NCI-H510A treated with DMSO at 0.1 percent for 48 hours (cell line): ENCODE measurements at regions not wholly inside any gene's neighbourhood (a gene's known extent, or its start where the extent isn't known, plus 50 kb on each side); places are given as distances from the start of the nearest gene placed in this dataset.
A peak's percentile ranks its signal among the peaks of the same experiment; 100 is the strongest.
"Not testable (repeated sequence)": the region's sequence is repeated elsewhere in the genome, so short reads cannot be mapped to it uniquely, and the experiment has no call there.

Source experiments
- DNase-seq: peaks from one replicate; lab custom pipeline; 2025; lab: John Stamatoyannopoulos, UW

GRCh38 chr12:114123108-114123507, 157.0 kb upstream of the RBM19 start:
- no peak for DNase-seq

- DNase-seq, result no peak
Observed at GRCh38 chr12:114122016-114122415, 155.9 kb upstream of the RBM19 start.

DNA sequence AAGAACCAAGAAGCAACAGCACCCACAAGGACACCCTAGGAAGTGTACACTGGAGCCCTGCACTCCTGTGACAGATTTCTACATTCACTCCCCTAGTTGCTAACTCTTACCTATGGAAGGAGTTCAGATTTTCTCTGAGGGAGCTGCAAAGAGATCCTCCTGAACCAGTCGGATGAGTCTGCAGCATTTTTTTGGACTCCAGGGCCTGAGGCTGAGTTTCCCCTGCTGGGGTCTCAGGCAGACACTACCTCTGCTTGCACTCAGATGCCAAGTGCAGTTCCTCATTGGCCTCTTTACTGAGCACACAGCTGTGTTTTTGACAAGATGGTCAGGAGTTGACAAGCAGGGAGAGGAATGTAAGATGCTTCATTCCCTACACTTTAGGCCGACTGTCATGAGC, 153.2 kb upstream of the RBM19 start:
- no peak for DNase-seq

DNA sequence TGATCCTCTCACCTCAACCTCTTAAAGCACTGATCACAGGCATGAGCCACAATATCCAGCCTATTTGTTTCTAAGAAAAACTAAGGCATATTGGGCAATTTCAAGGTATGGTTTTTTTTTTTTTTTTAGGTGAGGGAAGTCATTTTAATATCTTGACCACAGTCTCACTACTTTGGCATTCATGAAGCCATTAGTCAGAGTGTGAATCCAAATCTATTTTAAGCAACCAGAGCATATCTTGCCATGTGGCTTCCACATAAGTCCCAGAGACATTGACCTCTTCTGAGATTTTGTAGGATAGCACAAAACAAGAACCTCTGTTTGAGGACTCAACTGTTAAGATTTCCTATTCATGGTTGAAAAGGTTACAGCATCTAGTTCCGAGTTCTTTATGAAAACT, 130.3 kb upstream of the RBM19 start:
- DNase-seq, result no peak

- no peak for DNase-seq
Observed at GRCh38 chr12:114093520-114093919, 127.4 kb upstream of the RBM19 start.

GRCh38 chr12:114092981-114093380, 126.9 kb upstream of the RBM19 start:
- DNase-seq, result no peak

- no peak for DNase-seq
Observed at GRCh38 chr12:114090211-114090610, 124.1 kb upstream of the RBM19 start.

DNA sequence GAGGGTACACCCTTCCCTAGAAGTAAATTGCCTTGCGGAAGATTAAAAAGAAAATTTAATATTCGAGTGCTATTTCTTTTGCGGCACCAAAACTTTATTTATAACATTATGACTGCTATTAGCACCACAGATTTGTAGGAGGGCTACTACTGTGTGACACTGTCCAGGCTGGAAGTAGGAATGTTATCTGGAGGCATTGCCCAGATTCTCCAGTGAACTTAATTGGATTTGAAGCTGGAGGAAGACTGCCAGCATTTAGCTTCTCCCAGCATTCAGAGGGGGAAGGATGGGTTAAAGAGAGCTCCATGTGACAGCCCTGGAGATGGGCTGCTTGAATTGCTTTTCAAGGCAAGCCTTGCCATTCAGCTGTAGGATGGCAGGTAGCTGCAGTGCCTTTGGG, 107.0 kb upstream of the RBM19 start:
- no peak for DNase-seq

- no peak for DNase-seq
Observed at GRCh38 chr12:114069507-114069906, 103.4 kb upstream of the RBM19 start.

DNA sequence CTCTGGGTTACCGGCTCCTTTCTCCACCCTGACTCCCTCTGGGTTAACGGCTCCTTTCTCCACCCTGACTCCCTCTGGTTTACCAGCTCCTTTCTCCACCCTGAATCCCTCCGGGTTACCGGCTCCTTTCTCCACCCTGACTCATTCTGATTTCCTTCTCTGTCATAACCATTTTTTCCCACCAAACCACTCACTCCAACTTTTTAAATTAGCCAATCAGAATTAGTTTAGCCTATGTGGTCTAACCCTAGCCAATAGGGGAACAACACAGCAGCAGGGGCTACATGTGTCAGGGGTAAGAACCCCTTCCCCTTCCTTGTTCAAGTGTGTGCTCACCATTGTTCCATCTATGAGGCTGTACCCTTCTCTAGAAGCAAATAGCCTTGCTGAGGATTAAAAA, 98.4 kb upstream of the RBM19 start:
- no peak for DNase-seq

- DNase-seq, result not testable (repeated sequence)
Observed at GRCh38 chr12:114064034-114064433, 97.9 kb upstream of the RBM19 start.

DNA sequence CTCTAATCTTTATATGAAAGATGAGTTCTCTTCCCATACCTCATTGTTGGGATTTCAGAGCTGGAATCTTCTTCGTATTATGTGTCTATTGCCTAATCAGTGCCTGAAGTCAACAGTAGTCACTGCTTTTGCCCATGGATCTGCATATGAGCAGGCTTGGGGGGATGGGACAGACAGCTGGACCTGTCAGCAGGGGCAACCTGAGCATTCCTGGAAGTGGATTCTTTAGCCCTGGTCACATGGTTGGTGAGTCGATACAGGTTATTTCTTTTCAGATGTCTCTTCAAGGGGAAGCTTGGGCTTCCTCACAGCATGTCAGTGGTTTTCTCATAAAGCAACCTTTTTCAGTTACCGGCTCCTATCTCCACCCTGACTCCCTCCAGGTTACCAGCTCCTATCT, 97.3 kb upstream of the RBM19 start:
- no peak for DNase-seq

GRCh38 chr12:114056351-114056750, 90.2 kb upstream of the RBM19 start:
- DNase-seq, result not testable (repeated sequence)

- no peak for DNase-seq
Observed at GRCh38 chr12:114054982-114055381, 88.9 kb upstream of the RBM19 start.

- DNase-seq, result no peak
Observed at GRCh38 chr12:114046236-114046998, 80.3 kb upstream of the RBM19 start.

- no peak for DNase-seq
Observed at GRCh38 chr12:114045349-114045748, 79.2 kb upstream of the RBM19 start.

DNA sequence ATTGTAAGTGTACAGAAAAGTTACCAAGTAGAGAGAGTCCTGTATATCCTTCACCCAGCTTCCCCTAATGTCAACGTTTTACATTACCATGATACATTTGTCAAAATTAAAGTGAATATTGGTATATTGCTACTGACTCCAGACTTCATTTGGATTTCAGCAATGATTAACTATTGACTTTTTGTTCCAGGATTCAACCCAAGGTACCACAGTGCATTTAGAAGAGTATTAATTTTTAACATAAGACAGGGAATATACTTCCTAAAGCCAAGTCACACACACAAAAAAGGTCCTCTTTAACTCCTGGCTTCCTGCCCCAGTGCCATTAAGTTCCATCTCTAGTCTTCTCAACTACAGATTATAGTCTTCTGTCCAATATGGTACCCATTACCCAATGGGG, 75.5 kb upstream of the RBM19 start:
- DNase-seq, result no peak

- DNase-seq, result no peak
Observed at GRCh38 chr12:114041136-114041535, 75.0 kb upstream of the RBM19 start.

- DNase-seq, result no peak
Observed at GRCh38 chr12:114038962-114039361, 72.8 kb upstream of the RBM19 start.

- DNase-seq, result no peak
Observed at GRCh38 chr12:114032801-114033200, 66.7 kb upstream of the RBM19 start.

DNA sequence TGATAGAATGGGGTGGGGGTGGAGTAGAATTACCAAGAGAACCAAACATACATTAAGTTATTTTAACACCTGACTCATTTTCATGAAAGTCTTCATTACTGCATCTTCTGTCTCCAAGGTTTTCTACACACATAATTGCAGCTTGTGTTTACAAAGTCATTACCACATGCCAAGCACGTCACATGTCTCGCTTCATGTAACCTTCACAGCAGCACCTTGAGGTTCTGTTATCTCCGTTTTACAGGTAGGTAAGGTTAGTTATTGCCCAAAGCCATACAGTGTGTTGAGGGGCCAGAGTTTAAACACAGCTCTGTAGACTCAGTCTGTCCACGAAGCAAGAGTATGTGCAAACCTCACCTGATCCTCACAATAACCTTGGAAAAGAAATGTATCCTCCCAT, 64.3 kb upstream of the RBM19 start:
- DNase-seq, result peak; percentile 21

GRCh38 chr12:114026805-114027204, 60.7 kb upstream of the RBM19 start:
- no peak for DNase-seq

DNA sequence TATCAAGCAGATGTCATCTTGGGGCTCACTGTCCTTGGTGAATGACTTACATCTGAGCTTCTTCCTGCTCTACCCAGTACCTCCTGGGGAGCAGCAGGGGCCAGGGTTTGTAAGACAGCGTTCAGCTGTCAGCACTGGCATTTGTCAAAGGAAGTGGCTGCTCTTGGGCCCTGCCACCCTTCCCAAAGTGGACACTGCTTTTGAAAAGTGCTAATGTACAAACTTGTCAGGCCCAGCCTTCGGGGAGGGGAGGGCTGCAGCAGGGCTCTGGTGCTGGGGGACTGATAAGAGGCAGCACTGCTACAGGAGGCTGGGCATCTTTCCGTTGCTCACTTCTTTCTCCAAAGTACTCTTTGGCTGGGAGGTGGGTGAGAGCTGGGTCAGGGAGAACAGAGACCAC, 59.8 kb upstream of the RBM19 start:
- no peak for DNase-seq

DNA sequence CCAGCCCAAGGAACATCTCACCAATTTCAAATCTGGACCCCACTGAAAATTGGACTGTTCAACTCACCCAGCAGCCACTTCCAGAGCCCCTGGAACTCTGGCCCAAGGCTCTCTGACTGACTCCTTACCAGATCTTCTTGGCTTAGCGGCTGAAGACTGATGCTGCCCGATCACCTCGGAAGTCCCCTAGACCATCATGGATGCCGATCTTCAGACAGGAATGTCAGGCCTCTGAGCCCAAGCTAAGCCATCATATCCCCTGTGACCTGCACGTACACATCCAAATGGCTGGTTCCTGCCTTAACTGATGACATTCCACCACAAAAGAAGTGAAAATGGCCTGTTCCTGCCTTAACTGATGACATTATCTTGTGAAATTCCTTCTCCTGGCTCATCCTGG, 56.0 kb upstream of the RBM19 start:
- DNase-seq, result not testable (repeated sequence)
